ENCODE measurements at regions not wholly inside any gene's neighbourhood (a gene's known extent, or its start where the extent isn't known, plus 50 kb on each side); places are given as distances from the start of the nearest gene placed in this dataset.

GRCh38 chr2:11889101-11889850 lies 142.8 kb downstream of the LPIN1 start:
- Histone ChIP-seq H3K9me3 (replicated peaks; ENCODE audit: control insufficient read depth, insufficient read depth, low read length) (no peaks in the 10 kb centered on the region), H3K9me1 (replicated peaks; ENCODE audit: control insufficient read depth, extremely low read depth, insufficient read depth, low read length) (no peaks in the 10 kb centered on the region), H3K36me3 (ENCODE audit: control insufficient read depth in 2 of 2, extremely low read depth in 1 of 2, insufficient read depth in 2 of 2, low read length in 2 of 2) (no peaks in the 10 kb centered on the region), H3K4me2 (ENCODE audit: insufficient read depth, low read length) (no peak overlapping the region), H3K4me3 (replicated peaks in 1 of 3; ENCODE audit: insufficient read depth in 1 of 3, low read depth in 1 of 3, low read length in 3 of 3) (no peak overlapping the region), H3K4me1 (ENCODE audit: control insufficient read depth, extremely low read depth, insufficient read depth, low read length) (no peaks in the 10 kb centered on the region), H2AFZ (ENCODE audit: low read depth, low read length) (no peak overlapping the region), H3K27me3 (ENCODE audit: control insufficient read depth in 2 of 2, insufficient read depth in 2 of 2, low read length in 2 of 2) (no peaks in the 10 kb centered on the region), H4K20me1 (replicated peaks; ENCODE audit: control insufficient read depth, extremely low read depth, insufficient read depth, low read length) (no peaks in the 10 kb centered on the region), H3K27ac (ENCODE audit: insufficient read depth, low read depth, low read length) (no peak overlapping the region), H3K79me2 (ENCODE audit: control insufficient read depth, insufficient read depth, low read length) (no peaks in the 10 kb centered on the region), H3K9ac (replicated peaks; ENCODE audit: extremely low read depth, insufficient read depth, low read length) (no peak overlapping the region)
- no peak for TF ChIP-seq EZH2 (IDR thresholded peaks at IDR 0.05; ENCODE audit: borderline replicate concordance, low read depth, low read length, severe bottlenecking)
- no TSS peak for BruUV-seq (replicated peaks)
- intact Hi-C loops (cut with micrococcal nuclease) (no loop called here), dilution Hi-C loops (cut with MboI; ENCODE audit: extremely low pct_ligation_motif_present, low sequenced_read_pairs) (no loop called here)
- FAIRE-seq = no peak
- DNase-seq (ENCODE audit: low read depth, low spot score) = no peak
- ChIA-PET POLR2A (no interaction called here), CTCF (no interaction called here)

- no peak for FAIRE-seq
Measured at GRCh38 chr2:11889854-11890253, 143.4 kb downstream of the LPIN1 start.

More at GRCh38 chr2:11889854-11890253, 143.4 kb downstream of the LPIN1 start:
- Histone ChIP-seq H3K4me1 (ENCODE audit: control insufficient read depth, extremely low read depth, insufficient read depth, low read length) (no peaks in the 10 kb centered on the region), H3K9ac (replicated peaks; ENCODE audit: extremely low read depth, insufficient read depth, low read length) (no peak overlapping the region), H3K79me2 (ENCODE audit: control insufficient read depth, insufficient read depth, low read length) (no peaks in the 10 kb centered on the region), H3K4me2 (ENCODE audit: insufficient read depth, low read length) (no peak overlapping the region), H3K27me3 (ENCODE audit: control insufficient read depth in 2 of 2, insufficient read depth in 2 of 2, low read length in 2 of 2) (no peaks in the 10 kb centered on the region), H3K27ac (ENCODE audit: insufficient read depth, low read depth, low read length) (no peak overlapping the region), H4K20me1 (replicated peaks; ENCODE audit: control insufficient read depth, extremely low read depth, insufficient read depth, low read length) (no peaks in the 10 kb centered on the region), H3K9me1 (replicated peaks; ENCODE audit: control insufficient read depth, extremely low read depth, insufficient read depth, low read length) (no peaks in the 10 kb centered on the region), H3K36me3 (ENCODE audit: control insufficient read depth in 2 of 2, extremely low read depth in 1 of 2, insufficient read depth in 2 of 2, low read length in 2 of 2) (no peaks in the 10 kb centered on the region), H3K4me3 (replicated peaks in 1 of 3; ENCODE audit: insufficient read depth in 1 of 3, low read depth in 1 of 3, low read length in 3 of 3) (no peak overlapping the region), H3K9me3 (replicated peaks; ENCODE audit: control insufficient read depth, insufficient read depth, low read length) (no peaks in the 10 kb centered on the region), H2AFZ (ENCODE audit: low read depth, low read length) (no peak overlapping the region)
- intact Hi-C loops (cut with micrococcal nuclease) (no loop called here), dilution Hi-C loops (cut with MboI; ENCODE audit: extremely low pct_ligation_motif_present, low sequenced_read_pairs) (no loop called here)
- no peak for TF ChIP-seq CTCF (IDR thresholded peaks at IDR 0.05; ENCODE audit: extremely low read depth in 1 of 2, insufficient read depth in 1 of 2, low read depth in 1 of 2, low read length in 2 of 2)
- TF ChIP-seq POLR2AphosphoS5 (IDR thresholded peaks at IDR 0.05; ENCODE audit: insufficient read depth, low read depth, low read length) = no peak
- no peak for TF ChIP-seq GATA2 (IDR thresholded peaks at IDR 0.05; ENCODE audit: insufficient read depth, insufficient read length, low read depth, low read length)
- BruUV-seq (replicated peaks) = no TSS peak
- ChIA-PET CTCF (interaction anchor here (2.2 kb wide), 1 partner anchor 15 kb away, joined by 5 read pairs; no protein-coding TSS in a partner anchor), POLR2A (no interaction called here)
- no peak for DNase-seq (ENCODE audit: low read depth, low spot score)

All from endothelial cell of umbilical vein (primary cell).